GM20431 (cell line): ENCODE measurements at regions not wholly inside any gene's neighbourhood (a gene's known extent, or its start where the extent isn't known, plus 50 kb on each side); places are given as distances from the start of the nearest gene placed in this dataset.
"Not testable (repeated sequence)": the region's sequence is repeated elsewhere in the genome, so short reads cannot be mapped to it uniquely, and the experiment has no call there.

ENCODE experiments used
- in situ Hi-C: fragments of 300-500 bp; cut with MseI, MboI; formaldehyde crosslinking; loops from one replicate; pipeline ENCODE4 v1.15.0; 2020; ENCODE audit warnings: low sequenced_read_pairs; ENCODE audit not compliant: unreplicated experiment

DNA sequence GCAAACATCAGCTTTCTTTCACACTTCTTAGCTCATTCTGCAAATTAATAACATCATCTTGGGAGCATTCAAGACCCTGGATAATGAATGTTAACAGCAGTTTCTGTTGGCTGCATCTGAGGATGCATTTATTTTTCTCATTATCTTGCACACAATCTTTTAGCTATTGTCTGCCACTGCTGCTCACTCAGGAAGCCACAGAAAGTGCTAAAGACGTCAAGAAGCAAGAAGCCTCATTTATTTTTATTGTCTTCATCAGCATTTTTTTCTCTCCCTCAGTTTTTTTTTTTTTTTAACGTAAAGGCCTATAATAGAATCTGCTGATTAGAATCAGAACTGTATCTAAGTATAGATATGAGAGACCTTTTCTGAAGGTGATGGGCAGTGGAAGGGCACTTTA lies 1339.4 kb downstream of the FAM181B start:
- in situ Hi-C loops = no loop called here

DNA sequence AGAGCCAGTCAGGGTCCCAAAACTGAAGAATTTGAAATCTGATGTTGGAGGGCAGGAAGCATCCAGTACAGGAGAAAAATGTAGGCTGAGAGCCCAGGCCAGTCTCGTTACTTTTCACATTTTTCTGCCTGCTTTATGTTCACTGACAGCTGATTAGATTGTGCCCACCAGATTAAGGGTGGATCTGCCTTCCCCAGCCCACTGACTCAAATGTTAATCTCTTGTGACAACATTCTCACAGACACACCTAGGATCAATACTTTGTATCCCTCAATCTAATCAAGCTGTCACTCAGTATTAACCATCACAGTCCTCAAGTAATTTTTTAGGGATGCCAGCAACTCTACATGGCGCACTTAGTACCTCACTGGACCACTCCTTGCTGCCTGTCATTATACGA lies 1345.3 kb downstream of the FAM181B start:
- in situ Hi-C loops = no loop called here

DNA sequence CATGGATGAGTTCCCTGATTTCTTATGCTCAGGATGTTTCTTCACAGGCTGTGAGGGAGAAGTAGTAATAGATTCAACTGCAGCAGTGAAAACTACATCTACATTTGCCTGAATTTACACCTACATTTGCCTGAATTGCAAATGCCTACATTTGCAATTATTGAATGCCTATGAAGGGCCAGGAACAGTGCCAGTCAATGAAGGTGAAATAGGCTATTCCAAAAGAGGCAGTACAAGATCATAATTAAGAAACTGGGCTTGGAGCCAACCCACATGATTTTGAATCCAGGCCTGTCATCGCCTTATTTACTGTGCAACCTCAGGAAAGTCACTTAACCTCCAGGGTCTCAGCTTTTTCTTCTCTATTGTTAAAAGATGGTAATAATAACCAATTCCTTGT lies 1353.3 kb downstream of the FAM181B start:
- in situ Hi-C loops = no loop called here

DNA sequence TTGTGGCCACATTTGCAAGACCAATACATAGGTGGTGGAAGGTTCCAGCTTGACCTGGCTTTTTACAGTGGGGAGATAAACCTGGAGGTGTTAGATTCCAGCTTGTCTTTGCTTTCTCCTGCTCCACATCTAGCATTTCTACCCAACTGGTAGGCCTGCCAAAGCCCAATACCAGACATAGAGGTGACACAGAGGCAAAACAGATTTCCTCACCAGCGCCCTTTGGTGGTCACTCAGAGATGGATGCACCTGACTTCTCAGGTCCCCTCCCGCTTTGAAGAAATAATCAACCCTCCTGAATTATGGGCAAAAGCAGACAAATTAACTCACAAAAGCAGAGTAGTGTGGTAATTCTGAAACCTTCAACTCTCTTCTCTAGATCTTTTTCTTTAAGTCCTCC lies 1356.2 kb downstream of the FAM181B start:
- in situ Hi-C loops = no loop called here

DNA sequence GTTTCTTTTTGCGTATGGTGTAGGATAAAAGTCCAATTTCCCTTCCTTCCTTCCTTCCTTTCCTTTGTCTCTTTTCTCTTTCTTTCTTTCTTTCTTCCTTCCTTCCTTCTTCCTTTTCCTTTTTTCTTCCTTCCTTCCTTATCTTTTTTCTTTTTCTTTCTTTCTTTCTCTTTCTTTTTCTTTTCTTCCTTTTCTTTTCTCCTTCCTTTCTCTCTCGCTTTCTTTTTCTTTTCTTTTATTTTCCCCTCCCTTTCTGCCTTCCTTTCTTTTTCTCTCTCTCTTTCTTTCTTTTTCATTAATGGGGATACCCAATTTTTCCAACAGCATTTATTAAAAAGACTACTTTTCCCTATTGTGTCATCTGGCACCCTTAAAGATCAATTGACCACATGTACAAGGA lies 1359.7 kb downstream of the FAM181B start:
- in situ Hi-C loops = no loop called here

DNA sequence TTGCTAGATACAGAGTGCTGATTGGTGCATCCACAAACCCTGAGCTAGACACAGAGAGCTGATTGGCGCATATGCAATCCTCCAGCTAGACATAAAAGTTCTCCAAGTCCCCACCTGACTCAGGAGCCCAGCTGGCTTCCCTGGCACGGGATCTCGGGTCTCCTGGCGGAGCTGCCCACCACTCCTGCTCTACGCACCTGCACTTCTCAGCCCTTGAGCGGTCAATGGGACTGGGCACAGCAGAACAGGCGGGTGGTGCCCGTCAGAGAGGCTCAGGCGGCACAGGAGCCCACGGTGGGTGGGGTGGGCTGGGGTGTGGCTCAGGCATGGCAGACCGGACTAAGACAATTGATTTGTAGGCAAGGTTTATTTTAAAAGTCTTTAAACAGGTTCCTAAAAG lies 1365.5 kb downstream of the FAM181B start:
- in situ Hi-C loops = no loop called here

DNA sequence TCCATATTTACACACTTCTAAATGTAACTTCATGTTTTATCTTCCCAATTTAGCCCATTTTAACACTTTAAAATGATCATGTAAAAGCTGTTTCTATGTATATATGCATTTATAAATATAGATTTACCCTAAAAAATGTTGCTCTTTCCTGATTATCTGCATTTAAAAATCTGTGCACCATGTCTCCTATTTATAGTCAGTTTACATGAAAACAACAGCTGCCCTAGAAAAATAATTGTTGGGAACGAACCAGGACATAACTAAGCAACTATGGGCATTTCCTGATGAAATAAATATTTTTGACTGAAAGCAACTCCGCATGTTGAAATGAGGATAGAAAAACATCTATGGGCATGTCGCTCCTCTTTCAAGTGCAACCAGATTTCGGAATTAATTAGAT lies 1368.2 kb downstream of the FAM181B start:
- in situ Hi-C loops = no loop called here

DNA sequence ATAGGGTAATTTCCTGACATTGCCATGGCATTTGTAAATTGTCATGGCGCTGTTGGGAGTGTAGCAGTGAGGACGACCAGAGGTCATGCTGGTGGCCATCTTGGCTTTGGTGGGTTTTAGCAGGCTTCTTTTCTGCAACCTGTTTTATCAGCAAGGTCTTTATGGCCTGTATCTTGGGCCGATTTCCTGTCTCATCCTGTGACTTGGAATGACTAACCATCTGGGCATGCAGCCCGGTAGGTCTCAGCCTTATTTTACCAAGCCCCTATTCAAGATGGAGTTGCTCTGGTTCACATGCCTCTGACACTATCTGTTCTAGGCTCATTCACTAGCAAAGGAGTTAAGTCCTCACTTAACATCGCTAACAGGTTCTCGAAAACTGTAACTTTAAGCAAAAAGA lies 1374.2 kb downstream of the FAM181B start:
- in situ Hi-C loops = no loop called here

DNA sequence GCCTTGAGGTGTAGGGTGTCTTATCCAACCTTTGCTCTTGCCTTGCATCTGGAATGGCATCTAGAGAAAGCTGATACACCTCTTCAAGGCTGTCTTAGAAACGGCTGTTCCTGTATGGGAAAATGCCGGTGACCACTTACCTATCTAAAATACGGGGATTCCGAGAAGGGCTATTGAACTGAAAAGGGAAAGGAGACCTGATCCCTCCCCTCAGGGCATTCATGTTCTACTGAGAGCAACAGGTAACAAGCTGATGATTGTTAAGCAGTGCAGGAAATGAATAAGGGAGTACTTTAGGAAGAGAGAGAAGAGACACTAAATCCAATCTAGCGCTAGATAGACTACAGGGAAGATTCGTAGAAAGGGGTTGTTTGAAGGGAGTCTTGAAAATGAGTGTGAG lies 1388.1 kb downstream of the FAM181B start:
- in situ Hi-C loops = no loop called here

DNA sequence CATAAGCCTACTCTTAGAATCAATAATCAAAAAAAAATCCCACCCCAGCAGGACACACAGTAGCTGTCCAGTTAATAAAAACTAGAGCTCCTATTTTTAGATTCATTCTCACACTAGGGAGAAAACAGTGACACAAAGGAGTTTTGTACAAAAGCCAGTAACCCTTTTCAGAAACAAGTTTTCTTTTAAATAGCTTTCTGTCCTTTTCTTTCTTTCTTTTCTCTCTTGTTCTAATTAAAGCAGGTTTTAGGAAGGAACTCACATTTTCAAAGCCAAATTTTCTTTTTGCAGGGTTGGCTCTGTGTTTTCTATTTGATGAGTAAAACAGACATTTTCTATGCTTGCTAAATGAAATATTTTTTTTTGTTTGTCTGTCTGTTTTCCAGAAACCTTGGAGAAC lies 1390.7 kb downstream of the FAM181B start:
- in situ Hi-C loops = no loop called here

DNA sequence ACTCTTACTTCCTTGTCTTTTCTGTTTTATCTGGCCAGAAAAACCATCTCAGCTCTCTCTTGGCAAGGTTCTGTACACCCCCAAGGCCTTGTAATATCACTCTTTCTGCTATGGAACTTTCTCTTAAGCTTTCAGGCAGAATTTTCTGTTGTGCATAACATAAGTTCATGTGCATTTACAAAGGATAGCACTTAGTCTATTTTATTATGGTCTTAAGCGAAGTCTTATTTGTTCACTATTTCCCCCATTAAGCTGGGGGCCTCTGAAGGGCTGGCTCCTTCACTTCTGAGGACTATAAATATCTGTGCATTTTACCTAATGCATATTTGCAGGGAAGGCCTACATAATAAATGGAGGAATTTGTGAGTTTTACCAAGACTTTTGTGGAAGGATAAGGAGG lies 1393.4 kb downstream of the FAM181B start:
- in situ Hi-C loops = no loop called here

DNA sequence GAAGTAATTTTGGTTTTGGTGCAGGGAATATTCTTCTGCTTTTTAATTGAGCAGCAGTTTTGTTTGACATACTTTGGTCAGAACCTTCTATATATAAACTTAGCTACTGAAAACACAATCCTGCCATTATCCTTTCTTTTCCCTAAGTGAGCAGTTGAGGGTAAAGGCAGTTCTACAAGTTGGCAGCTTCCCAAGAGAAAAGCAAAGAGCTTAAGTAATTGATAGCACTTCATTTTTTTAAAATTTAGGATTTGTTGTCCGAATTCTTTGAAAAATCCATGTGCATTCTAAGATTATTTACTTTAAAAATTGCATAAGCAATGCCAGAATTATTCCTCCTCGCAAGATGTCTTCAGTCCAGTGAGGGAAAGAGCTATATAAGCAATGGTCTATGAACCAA lies 1394.1 kb downstream of the FAM181B start:
- in situ Hi-C loops = no loop called here

DNA sequence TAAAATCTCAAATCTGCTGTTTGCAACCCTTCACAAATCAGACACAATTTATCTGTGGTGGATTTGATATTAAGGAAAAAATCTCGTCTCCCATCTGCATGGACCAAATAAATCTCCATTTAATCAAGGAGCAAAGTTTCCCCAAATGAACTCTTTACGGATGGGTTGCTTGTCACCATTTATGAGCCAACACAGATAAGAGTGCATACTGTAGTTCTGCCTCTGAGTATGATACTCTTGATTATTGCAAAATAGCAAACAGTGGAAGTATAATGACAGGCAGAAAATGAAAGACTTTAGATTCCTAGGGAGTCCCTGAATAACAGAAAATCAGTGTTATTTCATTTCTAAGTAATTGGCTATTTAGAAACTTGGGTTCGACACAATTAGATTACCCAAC lies 1395.9 kb downstream of the FAM181B start:
- in situ Hi-C loops = no loop called here

DNA sequence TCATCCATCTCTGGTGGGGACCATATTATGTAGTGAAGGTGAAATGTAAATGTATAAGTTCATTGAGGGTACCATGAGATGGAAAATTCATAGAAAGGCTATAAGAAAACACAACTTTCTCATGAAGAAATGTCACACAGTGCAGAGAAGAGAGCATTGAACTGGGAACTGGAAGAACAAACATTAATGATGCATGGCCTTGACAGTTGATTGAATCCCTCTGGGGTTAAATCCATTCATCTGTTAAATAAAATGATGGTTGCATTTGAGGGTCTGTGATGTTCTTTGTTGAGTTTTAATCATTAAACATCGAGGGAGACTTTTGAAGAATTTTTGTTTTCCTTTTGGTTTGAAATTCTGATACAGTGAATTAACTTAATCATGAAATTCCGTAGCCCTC lies 1401.4 kb downstream of the FAM181B start:
- in situ Hi-C loops = no loop called here

DNA sequence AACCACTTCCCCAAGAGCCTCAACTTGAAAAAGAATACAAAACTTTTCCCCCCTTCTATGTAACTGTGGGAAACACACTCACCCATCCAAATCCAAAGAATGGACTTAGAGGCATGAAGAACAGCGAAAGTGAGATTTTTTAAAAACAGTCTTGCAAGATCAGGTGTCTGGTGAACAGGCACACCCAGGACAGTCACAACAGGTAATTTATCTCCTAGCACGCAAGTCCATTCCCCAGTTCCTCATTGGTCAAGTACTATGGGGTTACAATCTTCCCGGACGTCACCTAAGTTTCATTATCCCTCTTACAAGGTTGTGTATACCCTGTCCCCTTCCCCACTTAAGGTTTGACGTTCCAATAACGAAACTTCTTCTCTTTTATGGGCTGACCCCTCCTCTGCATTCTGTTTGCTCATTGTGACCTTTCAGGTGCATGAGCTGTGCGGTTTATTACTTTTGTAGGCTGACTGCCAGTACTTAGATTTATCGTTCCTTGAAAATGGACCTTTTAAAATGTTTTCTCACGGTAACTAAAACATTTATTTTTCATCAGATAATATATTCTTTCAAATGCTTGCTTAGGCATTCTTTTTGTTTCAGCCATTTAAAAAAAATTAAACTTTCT lies 1401.9 kb downstream of the FAM181B start:
- in situ Hi-C loops = no loop called here

DNA sequence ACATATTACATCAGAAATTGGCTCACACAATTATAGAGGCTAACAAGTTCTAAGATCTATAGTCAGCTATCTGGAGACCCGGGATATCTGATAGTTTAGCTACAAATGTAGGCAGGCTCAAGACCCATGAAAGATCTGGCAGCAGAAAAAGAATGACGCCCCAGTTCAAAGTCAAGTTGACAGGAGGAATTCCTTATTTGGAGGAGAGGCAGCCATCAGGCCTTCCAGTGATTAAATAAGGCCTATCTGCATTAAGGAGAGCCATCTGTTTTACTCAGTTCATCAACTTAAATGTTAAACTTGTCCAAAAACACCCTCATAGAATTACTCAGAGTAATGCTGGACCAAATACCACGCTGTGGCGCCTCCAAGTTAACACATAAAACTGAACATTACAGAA lies 1402.6 kb downstream of the FAM181B start:
- in situ Hi-C loops = no loop called here

DNA sequence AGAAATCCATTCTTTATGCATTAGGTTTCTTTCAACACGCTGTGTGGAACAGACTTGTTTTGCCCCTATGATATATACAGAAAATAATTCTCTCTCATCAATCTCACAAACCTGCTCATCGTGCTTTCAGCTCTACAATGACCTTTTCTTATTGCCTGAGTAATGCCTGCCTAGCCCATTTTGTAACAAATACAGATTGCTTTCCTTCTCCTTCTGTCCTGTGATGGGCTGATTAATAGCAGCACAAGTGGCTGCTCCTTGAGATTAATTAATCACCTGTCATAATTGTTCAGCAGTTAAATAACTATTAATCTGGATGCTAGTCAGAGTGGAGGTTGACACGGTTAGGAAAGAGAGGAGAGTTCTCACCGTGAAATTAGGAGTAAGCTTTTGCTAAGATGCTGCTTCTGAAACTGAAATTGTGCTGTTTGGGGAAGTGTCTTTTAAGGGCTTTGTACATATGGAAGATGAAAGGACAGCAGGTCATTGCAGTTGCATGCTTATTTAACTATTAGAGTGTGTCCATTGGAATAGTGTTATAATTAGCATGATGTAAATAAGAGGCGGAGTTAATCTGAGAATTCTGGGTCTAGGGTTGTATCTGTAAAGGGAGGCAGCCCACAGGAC lies 1430.5 kb downstream of the FAM181B start:
- in situ Hi-C loops = no loop called here

DNA sequence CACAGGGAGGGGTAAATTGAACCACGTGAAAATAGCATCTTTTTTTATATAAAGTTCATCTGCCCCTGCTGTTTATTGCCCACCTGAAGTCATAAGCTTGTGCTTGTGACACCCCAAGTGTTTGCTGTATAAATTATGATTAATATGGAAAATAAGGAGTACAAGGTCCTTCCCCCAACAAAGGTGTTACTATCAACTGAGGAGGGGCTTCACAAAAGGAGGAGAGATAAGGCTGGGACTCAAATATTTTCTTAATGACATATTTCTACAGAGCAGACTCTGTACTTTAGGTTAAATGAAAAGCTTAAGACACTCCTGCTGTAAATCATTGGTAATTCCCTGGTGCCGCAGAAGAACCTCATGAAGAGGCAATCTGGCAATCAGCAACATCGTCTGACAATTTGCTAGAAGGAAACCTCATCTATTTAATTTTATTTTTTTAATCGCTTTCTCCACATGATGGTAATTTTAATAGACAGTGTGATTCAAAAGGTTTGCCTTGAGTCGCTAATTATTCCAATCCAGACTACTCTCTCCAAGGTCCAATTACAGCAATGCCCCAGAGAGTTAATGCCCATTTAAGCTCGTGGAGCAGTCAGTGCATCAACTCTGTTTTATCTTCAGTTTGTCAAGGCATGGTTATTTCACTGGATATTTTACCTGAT lies 1432.4 kb downstream of the FAM181B start:
- in situ Hi-C loops = no loop called here

DNA sequence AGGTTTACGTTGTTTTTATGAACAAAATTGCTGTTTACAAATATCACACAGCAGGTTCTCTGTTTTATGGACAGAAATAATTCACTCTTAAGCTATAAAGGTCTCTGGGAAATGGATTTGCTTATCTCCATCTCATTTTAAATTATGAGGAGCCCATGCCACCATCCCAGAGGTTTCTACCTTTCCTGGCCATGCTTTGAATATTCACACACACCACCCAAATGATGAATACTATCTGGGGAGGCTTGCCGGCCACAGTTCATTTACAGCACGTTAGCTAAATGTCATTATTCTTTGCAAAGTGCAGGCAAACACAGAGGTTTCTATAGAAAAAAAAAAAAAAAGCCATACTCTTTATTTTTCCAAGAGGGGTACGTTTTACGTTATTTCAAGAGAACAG lies 1446.7 kb downstream of the FAM181B start:
- in situ Hi-C loops = no loop called here

DNA sequence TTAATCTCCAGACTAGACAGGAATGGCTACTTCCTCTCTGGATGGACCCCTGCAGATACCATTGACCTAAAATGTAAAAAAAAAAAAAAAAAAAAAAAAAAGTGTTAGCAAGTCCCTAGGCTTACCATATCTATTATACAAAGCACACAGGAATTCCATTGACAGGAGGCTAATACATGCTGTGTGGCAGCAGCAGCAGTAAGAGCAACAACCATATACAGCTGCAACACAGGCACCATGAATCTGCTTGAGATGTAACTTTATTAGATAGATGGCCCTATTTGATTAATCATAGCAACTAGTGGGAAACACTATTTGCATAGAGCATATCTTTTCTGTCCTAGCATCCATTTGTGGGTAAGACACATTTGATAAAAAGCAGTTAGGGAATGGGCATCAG lies 1447.1 kb downstream of the FAM181B start:
- in situ Hi-C loops = no loop called here

DNA sequence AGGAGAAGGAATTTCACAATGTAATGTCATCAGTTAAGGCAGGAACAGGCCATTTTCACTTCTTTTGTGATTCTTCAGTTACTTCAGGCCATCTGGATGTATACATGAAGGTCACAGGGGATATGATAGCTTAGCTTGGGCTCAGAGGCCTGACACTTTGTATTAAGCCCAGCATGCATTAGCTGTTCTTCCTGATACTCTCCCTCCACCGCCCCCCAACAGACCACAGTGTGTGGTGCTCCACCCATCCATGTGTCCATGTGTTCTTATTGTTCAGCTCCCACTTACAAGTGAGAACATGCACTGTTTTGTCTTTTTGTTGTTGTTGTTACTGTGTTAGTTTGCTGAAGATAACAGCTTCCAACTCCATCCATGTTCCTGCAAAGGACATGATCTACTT lies 1453.4 kb downstream of the FAM181B start:
- in situ Hi-C loops = not testable (repeated sequence)

DNA sequence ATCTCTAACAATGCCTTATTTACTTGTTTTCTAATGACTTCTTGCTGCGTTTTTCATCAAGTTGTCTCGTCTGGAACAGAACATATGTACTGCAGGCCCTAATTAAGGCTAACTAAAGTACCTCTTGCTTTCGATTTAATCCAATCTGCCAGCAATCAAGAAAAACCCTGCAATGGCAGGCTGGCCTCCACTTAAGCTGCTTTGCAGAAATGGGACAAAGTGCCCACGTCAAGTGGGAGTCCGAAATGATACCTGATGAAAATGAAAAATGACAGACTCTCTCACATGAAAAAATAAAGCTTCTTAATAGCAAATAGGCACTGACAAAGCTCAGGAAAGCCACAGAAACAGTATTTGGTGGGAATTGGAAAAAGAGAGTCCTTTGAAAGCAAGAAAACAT lies 1454.7 kb downstream of the FAM181B start:
- in situ Hi-C loops = no loop called here
